ENCODE measurements at regions not wholly inside any gene's neighbourhood (a gene's known extent, or its start where the extent isn't known, plus 50 kb on each side); places are given as distances from the start of the nearest gene placed in this dataset.

GRCh38 chr2:217386041-217386440 is 526.2 kb upstream of the TNP1 start:
- ChIA-PET POLR2A (no interaction called here), CTCF (no interaction called here)
- BruUV-seq (replicated peaks), result no TSS peak
- H3K4me3 ChIP-seq (ENCODE audit: low read depth in 2 of 2, low read length in 2 of 2), result no peak overlapping the region
- H3K27me3 ChIP-seq (ENCODE audit: control insufficient read depth, insufficient read depth, low read length), result no peaks in the 10 kb centered on the region
- H3K27ac ChIP-seq (ENCODE audit: low read length), result no peak overlapping the region
- in situ Hi-C loops (cut with HindIII; ENCODE audit: low pct_unique_long_range_greater_than_20kb, low sequenced_read_pairs) (no loop called here), intact Hi-C loops (cut with micrococcal nuclease; ENCODE audit: unreplicated experiment) (no loop called here)
- TF ChIP-seq POLR2AphosphoS5 (IDR thresholded peaks at IDR 0.05; ENCODE audit: low read depth, low read length), result no peak
- TF ChIP-seq TCF7L2 (IDR thresholded peaks at IDR 0.05; ENCODE audit: low read depth, low read length), result no peak
- no peak for TF ChIP-seq SIN3A (IDR thresholded peaks at IDR 0.05; ENCODE audit: borderline replicate concordance, insufficient read depth, low read depth, low read length)
- no peak for TF ChIP-seq CTCF (IDR thresholded peaks at IDR 0.05)
- TF ChIP-seq REST (IDR thresholded peaks at IDR 0.05; ENCODE audit: insufficient read depth in 1 of 2, low read depth in 2 of 2, low read length in 1 of 2), result no peak
- DNase-seq (ENCODE audit: low read depth, low spot score) (no peak), ATAC-seq (no peak)
- no peaks in the 10 kb centered on the region for H3K4me1 ChIP-seq (ENCODE audit: control insufficient read depth, insufficient read depth, low read length)
- no peaks in the 10 kb centered on the region for H3K9me3 ChIP-seq (ENCODE audit: control insufficient read depth, insufficient read depth, low read depth, low read length)
- no peaks in the 10 kb centered on the region for H3K36me3 ChIP-seq (ENCODE audit: control insufficient read depth, insufficient read depth, low read length)

- no peaks in the 10 kb centered on the region for H3K9me3 ChIP-seq (ENCODE audit: control insufficient read depth, insufficient read depth, low read depth, low read length)
- ChIA-PET CTCF (no interaction called here), POLR2A (no interaction called here)
- no peaks in the 10 kb centered on the region for H3K4me1 ChIP-seq (ENCODE audit: control insufficient read depth, insufficient read depth, low read length)
- H3K27ac ChIP-seq (ENCODE audit: low read length), result no peak overlapping the region
- BruUV-seq (replicated peaks), result no TSS peak
- H3K27me3 ChIP-seq (ENCODE audit: control insufficient read depth, insufficient read depth, low read length), result no peaks in the 10 kb centered on the region
- DNase-seq (ENCODE audit: low read depth, low spot score), result no peak
- intact Hi-C loops (cut with micrococcal nuclease; ENCODE audit: unreplicated experiment), result no loop called here
- no peak for ATAC-seq
- TF ChIP-seq CTCF (IDR thresholded peaks at IDR 0.05), result no peak
- TF ChIP-seq SIN3A (IDR thresholded peaks at IDR 0.05; ENCODE audit: borderline replicate concordance, insufficient read depth, low read depth, low read length), result no peak
- no peak for TF ChIP-seq POLR2AphosphoS5 (IDR thresholded peaks at IDR 0.05; ENCODE audit: low read depth, low read length)
- no peak for TF ChIP-seq REST (IDR thresholded peaks at IDR 0.05; ENCODE audit: insufficient read depth in 1 of 2, low read depth in 2 of 2, low read length in 1 of 2)
- no peak for TF ChIP-seq TCF7L2 (IDR thresholded peaks at IDR 0.05; ENCODE audit: low read depth, low read length)
- H3K36me3 ChIP-seq (ENCODE audit: control insufficient read depth, insufficient read depth, low read length), result no peaks in the 10 kb centered on the region
- no peak overlapping the region for H3K4me3 ChIP-seq (ENCODE audit: low read depth in 2 of 2, low read length in 2 of 2)
- in situ Hi-C loops (cut with HindIII; ENCODE audit: low pct_unique_long_range_greater_than_20kb, low sequenced_read_pairs), result no loop called here
Observed at GRCh38 chr2:217383620-217384019, 523.8 kb upstream of the TNP1 start.

Measured in Panc1 (cell line).